DND-41 (cell line): ENCODE measurements at regions not wholly inside any gene's neighbourhood (a gene's known extent, or its start where the extent isn't known, plus 50 kb on each side); places are given as distances from the start of the nearest gene placed in this dataset.

Experiments
- ATAC-seq: fragments of 200-7000 bp; cut with Tn5 transposase; 3 replicates; pipeline ENCODE4 v1.9.1; 2021; ENCODE audit warnings: low read depth; ENCODE audit not compliant: insufficient read depth
- DNase-seq: peaks from one replicate; pipeline ENCODE4 v3.0.0-alpha.2; 2020
- H2AFZ ChIP-seq: 2 replicates; pipeline ENCODE4 v1.6.0; 2012; ENCODE audit warnings: low read depth, low read length
- H3K27ac ChIP-seq: 2 replicates; pipeline ENCODE4 v1.5.1; 2012; ENCODE audit warnings: low read length, inconsistent platforms
- H3K27me3 ChIP-seq: fragments of 200-600 bp; sonication (generic); 2 replicates; pipeline ENCODE4 v1.6.0; 2012; ENCODE audit warnings: low read length, mild to moderate bottlenecking, inconsistent platforms; ENCODE audit not compliant: insufficient read depth, poor library complexity
- H3K36me3 ChIP-seq: 2 replicates; pipeline ENCODE4 v1.5.1; 2012; ENCODE audit warnings: low read length, inconsistent platforms; ENCODE audit not compliant: insufficient read depth
- H3K4me1 ChIP-seq: 2 replicates; pipeline ENCODE4 v1.5.1; 2012; ENCODE audit warnings: mild to moderate bottlenecking, low read length; ENCODE audit not compliant: insufficient read depth
- H3K4me2 ChIP-seq: 2 replicates; pipeline ENCODE4 v1.6.0; 2012; ENCODE audit warnings: mild to moderate bottlenecking, moderate library complexity, low read length, inconsistent platforms; ENCODE audit not compliant: insufficient read depth
- H3K4me3 ChIP-seq, 2 experiments: fragments of 200-600 bp in 1 of 2; shearing (Covaris generic) in 1 of 2; 2 replicates each; pipeline ENCODE4 v1.5.1; 2012 to 2016; ENCODE audit warnings: inconsistent platforms in 2 of 2, low read length in 2 of 2, mild to moderate bottlenecking in 2 of 2, low read depth in 1 of 2, moderate library complexity in 1 of 2
- H3K79me2 ChIP-seq: 2 replicates; pipeline ENCODE4 v1.6.0; 2012; ENCODE audit warnings: low read length, inconsistent platforms; ENCODE audit not compliant: insufficient read depth
- H3K9ac ChIP-seq: 2 replicates; pipeline ENCODE4 v1.6.0; 2012; ENCODE audit warnings: low read depth, mild to moderate bottlenecking, inconsistent platforms, low read length, moderate library complexity
- H3K9me3 ChIP-seq: 2 replicates; pipeline ENCODE4 v1.5.1; 2012; ENCODE audit warnings: low read length, moderate library complexity, mild to moderate bottlenecking, inconsistent platforms; ENCODE audit not compliant: insufficient read depth, severe bottlenecking
- H4K20me1 ChIP-seq: 2 replicates; pipeline ENCODE4 v1.6.0; 2012; ENCODE audit warnings: low read length; ENCODE audit not compliant: insufficient read depth
- CTCF ChIP-seq: IDR thresholded peaks from 2 replicates; pipeline ENCODE4 v1.5.1; 2012; ENCODE audit warnings: borderline replicate concordance, low read length, moderate library complexity, mild to moderate bottlenecking; ENCODE audit not compliant: poor library complexity, severe bottlenecking; ENCODE audit errors: extremely low read depth
- EZH2 ChIP-seq: IDR thresholded peaks from 3 replicates; pipeline ENCODE4 v1.6.1; 2012; ENCODE audit warnings: borderline replicate concordance, low read depth, mild to moderate bottlenecking, moderate library complexity, low read length, inconsistent platforms; ENCODE audit not compliant: severe bottlenecking

GRCh38 chr10:111703986-111704385 is 479.6 kb downstream of the GPAM start:
- Histone ChIP-seq H4K20me1 (no peaks in the 10 kb centered on the region), H3K27me3 (no peaks in the 10 kb centered on the region), H3K27ac (no peak overlapping the region), H3K9me3 (no peaks in the 10 kb centered on the region), H3K9ac (no peak overlapping the region), H3K4me1 (no peaks in the 10 kb centered on the region), H2AFZ (no peak overlapping the region), H3K79me2 (no peaks in the 10 kb centered on the region), H3K4me3 (no peak overlapping the region), H3K4me2 (no peak overlapping the region), H3K36me3 (no peaks in the 10 kb centered on the region)
- no peak for TF ChIP-seq EZH2
- no peak for TF ChIP-seq CTCF
- DNase-seq (no peak), ATAC-seq (no peak)

- Histone ChIP-seq H2AFZ (no peak overlapping the region), H3K4me3 (no peak overlapping the region), H3K9me3 (no peaks in the 10 kb centered on the region), H3K27ac (no peak overlapping the region), H3K4me1 (no peaks in the 10 kb centered on the region), H3K36me3 (no peaks in the 10 kb centered on the region), H3K9ac (no peak overlapping the region), H3K79me2 (no peaks in the 10 kb centered on the region), H3K27me3 (no peaks in the 10 kb centered on the region), H4K20me1 (no peaks in the 10 kb centered on the region), H3K4me2 (no peak overlapping the region)
- no peak for ATAC-seq
- DNase-seq, result no peak
- no peak for TF ChIP-seq EZH2
- TF ChIP-seq CTCF, result no peak
Observed at GRCh38 chr10:111705021-111705420, 478.5 kb downstream of the GPAM start.

GRCh38 chr10:111706331-111706730 is 477.2 kb downstream of the GPAM start:
- Histone ChIP-seq H3K27ac (no peak overlapping the region), H3K4me1 (no peaks in the 10 kb centered on the region), H3K27me3 (no peaks in the 10 kb centered on the region), H3K4me2 (no peak overlapping the region), H4K20me1 (no peaks in the 10 kb centered on the region), H3K9me3 (no peaks in the 10 kb centered on the region), H2AFZ (no peak overlapping the region), H3K36me3 (no peaks in the 10 kb centered on the region), H3K9ac (no peak overlapping the region), H3K4me3 (no peak overlapping the region), H3K79me2 (no peaks in the 10 kb centered on the region)
- no peak for DNase-seq
- no peak for TF ChIP-seq CTCF
- TF ChIP-seq EZH2, result no peak
- no peak for ATAC-seq

GRCh38 chr10:111707076-111707475 is 476.5 kb downstream of the GPAM start:
- H3K27ac ChIP-seq, result no peak overlapping the region
- H3K4me2 ChIP-seq, result no peak overlapping the region
- no peak overlapping the region for H3K4me3 ChIP-seq
- no peaks in the 10 kb centered on the region for H3K27me3 ChIP-seq
- no peaks in the 10 kb centered on the region for H3K36me3 ChIP-seq
- ATAC-seq, result no peak
- H3K79me2 ChIP-seq, result no peaks in the 10 kb centered on the region
- H4K20me1 ChIP-seq, result no peaks in the 10 kb centered on the region
- DNase-seq, result no peak
- H2AFZ ChIP-seq, result no peak overlapping the region
- H3K9me3 ChIP-seq, result no peaks in the 10 kb centered on the region
- no peak for TF ChIP-seq CTCF
- no peak for TF ChIP-seq EZH2
- no peak overlapping the region for H3K9ac ChIP-seq
- H3K4me1 ChIP-seq, result no peaks in the 10 kb centered on the region
